GM18951 (cell line): ENCODE measurements at regions not wholly inside any gene's neighbourhood (a gene's known extent, or its start where the extent isn't known, plus 50 kb on each side); places are given as distances from the start of the nearest gene placed in this dataset.
"Not testable (repeated sequence)": the region's sequence is repeated elsewhere in the genome, so short reads cannot be mapped to it uniquely, and the experiment has no call there.

Experiments
- POLR2A ChIP-seq: IDR thresholded peaks from 4 replicates; pipeline ENCODE4 v1.6.1; 2011; ENCODE audit warnings: mild to moderate bottlenecking; ENCODE audit not compliant: insufficient read length, insufficient read depth; ENCODE audit errors: extremely low read depth
- in situ Hi-C: fragments of 300-500 bp; cut with MboI; formaldehyde crosslinking; loops from one replicate; pipeline ENCODE4 v1.12.0; 2022; ENCODE audit warnings: low sequenced_read_pairs, mixed read lengths, inconsistent platforms; ENCODE audit not compliant: unreplicated experiment

DNA sequence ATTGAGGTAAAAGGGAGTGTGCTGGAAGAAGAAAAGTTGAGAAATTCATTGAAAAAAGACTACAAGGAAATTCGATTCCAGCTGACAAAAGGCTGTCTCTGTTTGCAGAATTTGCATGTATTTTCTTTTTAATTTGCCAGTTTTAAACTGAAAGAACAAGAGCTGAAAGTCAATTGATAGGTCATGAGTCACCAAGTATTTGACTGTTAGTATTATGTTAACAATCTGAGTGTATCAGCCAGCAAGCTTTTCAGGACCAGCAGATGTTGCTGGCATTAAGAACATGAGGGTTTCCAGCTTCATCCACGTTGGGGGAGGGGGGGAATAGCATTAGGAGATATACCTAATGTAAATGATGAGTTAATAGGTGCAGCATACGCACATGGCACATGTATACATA lies 726.7 kb downstream of the METTL15 start:
- in situ Hi-C loops, result no loop called here
- no peak for TF ChIP-seq POLR2A

DNA sequence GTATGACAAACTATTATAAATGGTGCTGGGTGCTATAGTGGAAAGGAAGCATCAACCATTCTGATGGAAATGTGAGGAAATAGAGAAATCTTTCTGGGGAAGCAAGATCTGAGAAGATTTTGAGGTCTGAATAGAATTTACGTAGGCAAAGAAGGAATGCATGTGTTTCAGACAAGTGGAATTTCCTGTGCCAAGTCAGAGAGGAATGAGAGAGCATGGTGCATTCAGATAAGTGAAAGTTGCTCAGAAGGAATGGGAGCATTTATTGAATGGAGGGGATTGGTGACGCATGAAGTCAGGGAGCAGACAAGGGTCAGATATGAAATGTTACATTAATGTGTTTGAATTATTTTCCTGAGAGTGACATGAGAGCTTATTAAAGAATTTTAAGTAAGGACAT lies 725.5 kb downstream of the METTL15 start:
- no peak for TF ChIP-seq POLR2A
- in situ Hi-C loops, result no loop called here

DNA sequence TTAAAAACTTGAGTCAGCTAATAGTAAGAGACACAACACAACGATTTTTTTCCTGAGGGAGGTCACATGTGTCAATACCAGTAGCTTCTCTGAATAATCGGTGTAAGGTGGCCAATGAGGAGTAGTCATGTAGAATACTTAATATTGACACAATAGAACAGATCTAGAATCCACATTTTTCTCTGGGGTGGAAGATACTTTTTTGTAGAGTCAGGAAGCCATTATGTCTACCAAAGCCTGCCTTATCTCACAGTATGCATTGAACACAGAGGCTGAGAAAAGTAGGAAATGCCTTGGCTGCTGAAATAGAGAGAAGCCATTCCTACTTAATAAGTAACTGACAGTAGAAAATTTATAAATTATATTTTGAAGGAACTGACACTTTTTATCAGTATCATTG lies 725.0 kb downstream of the METTL15 start:
- no peak for TF ChIP-seq POLR2A
- in situ Hi-C loops, result no loop called here

DNA sequence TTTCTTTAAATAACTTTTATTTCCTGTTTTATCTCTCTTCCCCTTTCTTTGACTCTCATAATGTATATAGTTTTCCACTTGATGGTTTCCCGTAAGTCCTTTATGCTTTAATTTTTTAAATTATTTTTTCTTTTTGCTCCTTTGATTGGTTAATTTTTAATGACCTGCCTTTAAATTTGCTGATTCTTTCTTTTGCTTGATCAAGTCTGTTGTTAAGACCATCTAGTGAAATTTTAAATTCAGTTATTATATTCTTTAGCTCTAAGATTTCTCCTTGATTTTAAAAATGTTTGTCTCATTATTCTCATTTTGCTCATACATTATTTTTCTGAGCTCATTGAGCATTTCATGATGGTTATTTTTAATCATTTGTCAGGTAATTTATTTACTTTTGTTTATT lies 718.6 kb downstream of the METTL15 start:
- in situ Hi-C loops, result no loop called here
- TF ChIP-seq POLR2A, result no peak

DNA sequence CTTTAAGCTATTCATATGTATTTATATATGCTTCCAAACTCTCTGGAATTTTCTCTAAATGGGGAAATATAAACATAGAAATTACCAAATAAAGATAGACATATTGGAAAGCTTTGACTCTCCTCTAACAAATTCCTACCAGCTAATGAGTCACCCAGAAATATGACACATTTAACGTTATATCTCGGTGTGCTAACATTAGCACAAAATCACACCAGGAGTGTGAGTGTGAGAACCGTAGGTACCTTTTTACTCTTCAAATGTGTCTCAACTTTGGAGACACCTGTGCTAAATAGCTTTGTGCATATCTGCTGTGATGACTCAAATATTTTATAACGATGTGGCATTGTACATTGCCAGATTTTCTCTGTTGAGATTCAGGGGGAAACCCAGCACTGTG lies 714.4 kb downstream of the METTL15 start:
- TF ChIP-seq POLR2A, result no peak
- in situ Hi-C loops, result no loop called here

DNA sequence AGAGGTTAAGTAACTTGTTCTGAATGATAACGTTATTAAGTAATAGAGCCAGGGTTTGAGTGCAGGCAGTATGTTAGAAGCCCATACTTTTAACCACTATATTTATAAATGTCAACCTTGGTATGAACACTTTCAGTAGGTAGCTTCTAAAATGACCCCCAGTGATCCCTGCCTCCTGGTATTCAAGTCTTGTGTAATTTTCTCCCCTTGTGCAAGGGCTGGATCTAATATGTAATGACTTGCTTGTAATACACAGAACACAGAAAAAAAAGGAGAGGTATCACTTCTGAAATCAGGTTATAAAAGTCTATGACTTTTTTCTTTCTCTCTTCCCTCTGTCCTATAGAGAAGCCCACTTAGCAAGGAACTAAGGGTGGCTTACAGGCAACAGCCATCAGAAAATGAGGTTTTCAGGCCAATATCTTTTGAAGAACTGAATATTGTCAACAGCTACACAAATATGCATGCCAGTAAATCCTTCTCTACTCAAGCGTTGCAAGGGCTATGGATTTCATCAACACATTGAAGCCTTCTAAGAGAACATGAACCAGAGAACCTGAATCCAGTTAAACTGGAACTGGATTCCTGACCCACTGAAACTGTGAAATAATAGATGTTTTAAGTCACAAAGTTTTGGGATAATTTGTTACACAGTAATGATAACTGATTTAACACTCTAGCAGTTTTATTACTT lies 712.3 kb downstream of the METTL15 start:
- no peak for TF ChIP-seq POLR2A
- in situ Hi-C loops, result no loop called here

DNA sequence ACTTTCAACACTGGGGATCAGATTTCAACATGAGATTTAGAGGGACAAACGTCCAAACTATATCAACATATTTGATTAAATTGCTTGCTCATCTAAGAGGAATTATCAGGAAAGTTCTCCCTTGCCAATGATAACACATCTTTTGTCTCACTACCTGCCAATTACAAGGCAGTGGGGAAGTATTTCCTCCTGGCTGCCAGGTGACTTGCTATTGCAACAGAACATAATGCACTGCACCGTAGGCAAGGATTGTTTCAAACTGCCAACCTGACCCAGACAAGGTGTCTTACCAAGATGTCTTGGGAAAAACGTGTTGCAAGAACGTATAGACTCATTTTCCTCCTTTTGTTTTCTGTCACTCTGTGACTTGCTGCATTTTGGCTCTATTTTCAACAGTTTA lies 711.6 kb downstream of the METTL15 start:
- in situ Hi-C loops, result no loop called here
- TF ChIP-seq POLR2A, result no peak

DNA sequence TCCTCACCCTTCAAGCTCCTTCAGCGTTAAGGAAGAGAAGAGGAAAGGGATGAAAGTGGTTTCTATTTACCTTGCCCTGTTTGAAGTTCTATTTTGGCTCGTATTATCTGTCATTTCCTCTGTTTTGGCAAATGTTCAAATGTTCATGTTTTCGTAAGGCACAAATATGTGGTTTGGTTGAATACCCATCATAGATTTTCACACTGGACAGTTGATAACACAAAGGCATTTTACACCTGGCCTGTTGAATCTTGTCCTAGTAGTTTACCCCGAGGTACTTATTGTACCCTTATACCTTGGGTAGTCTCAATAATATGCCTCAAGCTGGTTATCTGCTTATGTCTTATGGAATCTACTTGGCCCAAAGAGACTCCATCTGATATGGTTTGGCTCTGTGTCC lies 706.9 kb downstream of the METTL15 start:
- TF ChIP-seq POLR2A, result no peak
- in situ Hi-C loops, result no loop called here

DNA sequence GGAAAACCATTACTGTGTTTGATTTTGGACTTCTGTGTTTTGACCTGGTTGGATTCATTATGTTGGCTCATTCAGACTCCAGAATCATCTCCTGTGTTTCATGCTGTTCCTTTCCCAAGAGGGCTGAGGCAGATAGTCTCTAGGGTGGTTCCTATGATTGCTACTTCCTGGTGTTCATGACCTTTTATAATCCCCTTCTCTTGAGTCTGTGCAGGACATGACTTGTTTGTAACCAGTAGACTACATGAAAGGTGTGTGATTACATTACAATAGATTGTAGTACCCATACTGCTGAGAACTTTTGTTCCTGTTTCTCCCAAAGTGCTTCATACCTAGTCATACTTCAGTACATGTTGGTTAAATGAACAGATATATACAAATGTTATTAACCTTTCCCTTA lies 700.6 kb downstream of the METTL15 start:
- TF ChIP-seq POLR2A, result no peak
- in situ Hi-C loops, result no loop called here

DNA sequence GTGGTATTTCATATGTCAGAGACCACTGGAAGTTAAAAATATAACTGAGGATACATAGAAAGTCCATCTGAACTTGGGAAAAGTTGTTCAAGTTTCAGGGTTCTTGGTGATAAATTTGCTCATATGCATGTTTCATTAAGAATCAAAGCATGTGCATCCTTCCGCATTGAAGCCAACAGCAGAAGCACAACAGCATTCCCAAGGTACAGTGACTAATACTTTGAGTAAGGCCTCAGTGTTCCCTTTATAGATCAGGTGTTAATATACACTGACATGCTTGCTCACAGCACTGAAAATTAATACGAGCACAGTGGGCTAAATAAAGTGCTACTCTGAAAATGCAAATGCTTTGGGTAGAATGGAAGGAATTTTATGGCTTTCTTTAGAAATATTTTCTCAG lies 691.1 kb downstream of the METTL15 start:
- in situ Hi-C loops, result no loop called here
- no peak for TF ChIP-seq POLR2A

DNA sequence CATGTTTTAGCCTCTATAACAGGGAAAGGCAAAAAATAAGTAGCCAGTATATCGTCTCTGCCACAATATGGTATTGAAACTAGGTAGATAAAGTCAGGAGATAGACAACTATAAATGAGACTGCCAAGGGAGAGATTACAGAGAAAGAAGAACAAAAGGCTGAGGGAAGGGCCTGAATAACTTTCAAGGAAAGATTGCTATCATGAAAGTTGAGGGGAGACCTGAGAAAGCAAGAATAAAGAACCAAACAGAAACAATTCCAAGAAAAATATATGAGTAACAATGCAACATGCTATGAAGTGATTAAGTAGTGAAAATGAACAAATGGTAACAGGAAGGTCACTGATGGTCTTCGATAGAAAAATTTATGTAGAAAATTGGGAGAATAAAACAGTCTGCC lies 690.1 kb downstream of the METTL15 start:
- TF ChIP-seq POLR2A, result no peak

DNA sequence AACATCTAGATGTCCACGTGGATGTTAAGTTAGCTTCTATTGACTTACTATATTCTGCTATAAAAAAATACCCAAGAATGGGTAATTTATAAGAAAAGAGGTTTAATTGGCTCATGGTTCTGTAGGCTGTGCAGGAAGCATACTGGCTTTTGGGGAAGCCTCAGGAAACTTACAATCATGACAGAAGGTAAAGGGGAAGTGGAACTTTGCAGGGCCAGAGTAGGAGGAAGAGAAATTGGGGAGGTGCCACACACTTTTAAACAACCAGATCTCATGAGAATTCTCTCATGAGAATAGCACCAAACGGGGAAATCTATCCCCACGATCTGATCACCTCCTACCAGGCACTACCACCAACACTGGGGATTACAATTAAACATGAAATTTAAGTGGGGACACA lies 689.3 kb downstream of the METTL15 start:
- TF ChIP-seq POLR2A, result no peak
- in situ Hi-C loops, result no loop called here

More for the DNA sequence above, 690.1 kb downstream of the METTL15 start:
- in situ Hi-C loops, result no loop called here

DNA sequence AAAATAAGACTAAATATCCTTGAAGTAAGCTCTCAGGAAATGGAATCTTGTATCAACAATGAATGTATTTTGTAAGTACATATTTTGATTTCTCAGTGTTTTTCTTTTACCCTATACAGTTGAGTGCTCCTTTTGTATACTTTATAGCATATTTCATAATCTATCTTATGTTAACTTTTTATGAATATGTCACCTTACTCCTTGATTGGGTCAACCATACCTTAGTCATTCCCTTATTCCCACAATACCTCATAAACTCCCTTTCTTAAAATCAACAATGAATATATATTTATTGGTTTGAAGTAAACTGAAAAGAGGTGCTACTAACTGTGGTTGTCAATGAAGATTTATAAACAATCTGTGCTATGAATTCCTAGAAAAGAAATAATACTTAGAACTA lies 686.2 kb downstream of the METTL15 start:
- no peak for TF ChIP-seq POLR2A
- in situ Hi-C loops, result no loop called here

DNA sequence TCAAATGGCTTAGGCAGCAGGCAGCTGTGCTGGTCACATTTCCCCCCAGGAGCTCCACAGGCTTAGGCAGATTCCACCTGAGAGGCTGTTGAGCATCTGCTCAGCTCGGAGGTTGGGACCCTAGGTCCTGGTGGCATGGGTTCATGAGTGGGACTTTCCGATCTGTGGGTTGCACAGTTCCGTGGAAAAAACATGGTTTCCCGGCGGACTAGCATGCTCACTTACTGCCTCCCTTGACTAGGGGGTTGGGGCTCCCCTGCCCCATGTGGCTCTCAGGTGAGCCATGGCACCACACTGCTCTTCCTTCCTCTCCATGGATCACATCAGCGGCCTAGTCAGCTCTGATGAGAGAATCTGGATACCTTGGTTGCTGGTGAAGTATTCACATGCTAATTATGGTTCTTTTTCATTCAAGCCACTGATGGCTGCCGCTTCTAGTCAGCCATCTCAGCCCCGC lies 685.1 kb downstream of the METTL15 start:
- no peak for TF ChIP-seq POLR2A
- in situ Hi-C loops, result no loop called here

DNA sequence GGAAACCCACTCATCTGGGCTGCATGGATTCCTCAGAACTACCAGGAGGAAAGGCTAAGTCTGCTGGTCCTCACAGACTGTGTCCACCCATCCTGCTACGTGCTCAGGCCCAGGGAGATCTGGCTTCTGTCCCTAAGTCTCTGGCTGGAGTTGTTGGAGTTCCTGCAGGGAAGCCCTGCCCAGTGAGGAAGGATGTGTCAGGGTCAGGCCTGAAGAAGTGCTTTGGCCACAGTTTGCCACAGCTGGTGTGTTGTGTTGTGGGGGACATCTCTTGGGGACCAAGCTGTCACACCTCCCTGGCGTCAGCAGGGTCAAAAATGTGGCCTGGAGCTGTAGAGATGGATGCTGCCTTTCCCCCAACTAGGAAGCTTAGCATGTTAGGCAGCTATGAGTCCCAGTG lies 684.7 kb downstream of the METTL15 start:
- in situ Hi-C loops, result no loop called here
- TF ChIP-seq POLR2A, result no peak

DNA sequence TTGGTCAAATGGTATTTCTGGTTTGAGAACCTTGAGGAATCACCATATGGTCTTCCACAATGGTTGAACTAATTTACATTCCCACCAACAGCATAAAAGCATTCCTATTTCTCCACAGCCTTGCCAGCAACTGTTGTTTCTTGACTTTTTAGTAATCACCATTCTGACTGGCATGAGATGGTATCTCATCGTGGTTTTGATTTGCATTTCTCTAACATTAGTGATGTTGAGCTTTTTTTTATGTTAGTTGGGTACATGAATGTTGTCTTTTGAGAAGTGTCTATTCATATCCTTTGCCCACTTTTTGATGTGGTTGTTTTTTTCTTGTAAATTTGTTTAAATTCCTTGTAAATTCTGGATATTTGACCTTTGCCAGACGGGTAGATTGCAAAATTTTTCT lies 679.7 kb downstream of the METTL15 start:
- in situ Hi-C loops, result not testable (repeated sequence)
